Esophagus (tissue), 2 donors: ENCODE measurements at regions not wholly inside any gene's neighbourhood (a gene's known extent, or its start where the extent isn't known, plus 50 kb on each side); places are given as distances from the start of the nearest gene placed in this dataset.

Experiments used
- H3K27ac ChIP-seq, 2 donors: one replicate each; pipeline ENCODE4 v1.5.1; 2013; ENCODE audit warnings: low read depth in 2 of 2, mild to moderate bottlenecking in 2 of 2, inconsistent platforms in 1 of 2, low read length in 1 of 2, moderate library complexity in 1 of 2
- H3K27me3 ChIP-seq, 2 donors: one replicate each; pipeline ENCODE4 v1.6.1; 2013; ENCODE audit warnings: low read length in 2 of 2, control low read depth in 1 of 2, mild to moderate bottlenecking in 1 of 2; ENCODE audit not compliant: insufficient read depth in 2 of 2, control insufficient read depth in 1 of 2
- H3K36me3 ChIP-seq, 2 donors: one replicate each; pipeline ENCODE4 v1.6.1; 2013; ENCODE audit warnings: low read length in 1 of 2; ENCODE audit not compliant: control insufficient read depth in 2 of 2, insufficient read depth in 2 of 2
- H3K4me1 ChIP-seq, 2 donors: one replicate each; pipeline ENCODE4 v1.6.1; 2013; ENCODE audit warnings: low read length in 1 of 2; ENCODE audit not compliant: control insufficient read depth in 2 of 2, insufficient read depth in 2 of 2
- H3K4me3 ChIP-seq, 2 donors: one replicate each; pipeline ENCODE4 v1.5.1; 2013; ENCODE audit warnings: low read length in 2 of 2, mild to moderate bottlenecking in 2 of 2, low read depth in 1 of 2, moderate library complexity in 1 of 2
- H3K9me3 ChIP-seq, 2 donors: one replicate each; pipeline ENCODE4 v1.6.1; 2013; ENCODE audit warnings: mild to moderate bottlenecking in 2 of 2, low read depth in 1 of 2, low read length in 1 of 2, moderate library complexity in 1 of 2; ENCODE audit not compliant: control insufficient read depth in 2 of 2, insufficient read depth in 1 of 2
- WGBS, 2 donors: extraction: QIAGEN DNeasy Blood & Tissue Kit; methylation state at CpG; one replicate each; pipeline ENCODE4 v1.1.7; 2013; 5-methylcytosine and 5-hydroxymethylcytosine counted together
- donor health status: healthy with polysubstance abuse.
- donor health status: Bipolar disorder and iron deficiency.

DNA sequence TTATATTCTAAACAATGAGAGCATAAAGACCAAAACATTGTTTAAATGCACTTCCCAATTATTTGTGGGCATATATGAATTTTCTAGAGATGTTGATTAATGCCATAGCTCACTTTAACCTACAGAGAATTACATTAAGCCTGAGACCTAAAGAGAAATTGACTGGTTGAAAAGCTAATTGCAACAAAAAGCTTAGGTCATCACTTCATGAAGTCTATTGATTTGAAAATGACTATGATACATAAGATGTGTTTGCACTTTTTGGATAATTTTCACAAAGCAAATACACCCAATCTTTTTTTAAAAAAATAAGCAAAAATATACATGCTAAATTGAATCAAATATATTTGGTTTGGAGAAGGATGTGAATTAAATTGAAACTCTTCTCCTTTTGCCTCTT is 532.8 kb upstream of the GOLIM4 start:
- H3K27ac ChIP-seq = no peak overlapping the region
- H3K9me3 ChIP-seq = no peaks in the 10 kb centered on the region
- H3K4me3 ChIP-seq = no peak overlapping the region
- H3K4me1 ChIP-seq = no peaks in the 10 kb centered on the region
- H3K27me3 ChIP-seq = no peaks in the 10 kb centered on the region
- H3K36me3 ChIP-seq = no peaks in the 10 kb centered on the region

DNA sequence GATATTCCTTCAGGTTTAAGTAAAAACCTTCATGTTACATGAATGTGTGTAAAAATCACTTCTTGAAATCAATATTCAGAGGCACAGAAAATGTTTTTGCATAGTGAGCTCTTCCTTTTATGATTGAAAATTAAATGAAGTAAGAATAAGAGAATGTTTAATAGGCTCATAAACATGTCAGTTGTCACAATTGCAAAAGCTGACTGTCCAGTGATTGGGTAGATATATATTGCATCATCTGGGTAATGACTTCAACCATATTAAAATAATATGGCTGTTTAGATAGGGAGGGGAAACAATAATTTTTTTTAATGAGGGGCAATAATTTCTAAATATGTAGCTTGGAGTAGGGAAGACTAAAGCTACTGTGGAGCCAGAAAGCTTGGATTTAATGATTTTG is 529.8 kb upstream of the GOLIM4 start:
- Histone ChIP-seq H3K4me3 (no peak overlapping the region), H3K9me3 (no peaks in the 10 kb centered on the region), H3K4me1 (no peaks in the 10 kb centered on the region), H3K36me3 (no peaks in the 10 kb centered on the region), H3K27ac (no peak overlapping the region), H3K27me3 (no peaks in the 10 kb centered on the region)

DNA sequence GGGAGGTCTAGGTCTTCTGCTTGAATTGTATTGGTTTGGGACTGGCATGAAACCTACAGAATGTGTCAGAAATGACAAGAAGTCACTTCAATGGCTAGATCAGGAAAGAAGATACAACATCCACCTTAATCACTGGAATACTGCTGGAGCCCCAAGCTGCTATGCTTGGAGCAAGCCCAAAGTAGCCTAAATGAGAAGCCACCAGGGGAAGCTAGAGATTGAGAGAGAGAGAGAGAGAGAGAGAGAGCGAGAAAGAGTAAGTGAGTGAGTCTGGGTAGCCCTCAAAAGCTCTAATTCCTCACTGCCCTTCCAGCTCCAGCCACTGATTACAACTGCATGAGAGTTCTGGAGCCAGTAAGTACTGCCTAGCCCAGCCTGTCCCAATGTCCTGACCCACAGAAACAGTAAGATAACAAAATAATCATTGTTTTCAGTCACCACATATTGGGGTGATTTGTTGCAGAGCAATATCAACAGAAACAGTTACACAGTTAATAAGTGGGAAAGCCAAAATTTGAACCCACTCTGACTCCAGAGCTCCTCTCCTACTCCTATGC is 529.2 kb upstream of the GOLIM4 start:
- H3K4me3 ChIP-seq = no peak overlapping the region
- no peaks in the 10 kb centered on the region for H3K9me3 ChIP-seq
- H3K27me3 ChIP-seq = no peaks in the 10 kb centered on the region
- H3K27ac ChIP-seq = no peak overlapping the region
- 82 to 97% methylated on average over 1 of the region's 1 CpG for WGBS, 2 donors
- no peaks in the 10 kb centered on the region for H3K4me1 ChIP-seq
- no peaks in the 10 kb centered on the region for H3K36me3 ChIP-seq

DNA sequence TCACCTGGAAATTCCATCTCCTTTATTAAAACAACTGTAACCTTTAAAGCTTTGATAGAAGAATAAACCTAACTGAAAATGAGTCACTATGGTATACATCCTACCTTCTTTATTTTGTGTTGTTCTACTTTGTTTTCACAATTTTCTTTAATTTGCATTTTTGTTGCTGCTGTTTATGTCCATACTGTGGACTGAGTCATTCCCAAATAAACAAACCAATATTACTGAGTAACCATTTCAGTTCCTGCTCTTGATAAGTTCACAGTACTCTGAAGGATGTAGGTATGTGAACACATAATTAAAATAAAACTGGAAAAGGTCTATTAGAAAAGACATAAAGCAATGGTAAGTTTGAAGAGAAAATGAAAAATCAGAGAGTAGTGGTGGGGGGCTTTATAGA is 528.5 kb upstream of the GOLIM4 start:
- H3K4me1 ChIP-seq = no peaks in the 10 kb centered on the region
- H3K36me3 ChIP-seq = no peaks in the 10 kb centered on the region
- no peak overlapping the region for H3K4me3 ChIP-seq
- H3K9me3 ChIP-seq = no peaks in the 10 kb centered on the region
- H3K27ac ChIP-seq = no peak overlapping the region
- no peaks in the 10 kb centered on the region for H3K27me3 ChIP-seq

DNA sequence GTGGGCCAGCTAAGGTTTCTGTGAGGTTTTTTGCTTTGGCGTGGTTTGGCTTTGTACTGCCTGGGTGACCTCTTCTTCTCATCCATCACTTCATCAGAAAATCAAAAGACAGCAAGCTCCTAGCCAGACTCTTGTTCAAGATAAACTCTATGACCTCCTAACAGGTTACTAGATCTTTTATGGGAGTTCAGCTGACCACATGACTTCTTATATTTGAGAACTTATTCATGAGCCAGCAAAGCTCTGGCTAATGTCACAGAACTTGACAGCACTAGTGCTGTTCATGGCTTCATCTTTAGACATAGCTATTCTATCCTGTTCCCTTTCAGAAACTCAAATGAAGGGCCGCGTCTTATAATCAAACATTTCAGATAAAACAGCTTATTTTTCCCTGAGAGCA is 527.1 kb upstream of the GOLIM4 start:
- no peaks in the 10 kb centered on the region for H3K9me3 ChIP-seq

DNA sequence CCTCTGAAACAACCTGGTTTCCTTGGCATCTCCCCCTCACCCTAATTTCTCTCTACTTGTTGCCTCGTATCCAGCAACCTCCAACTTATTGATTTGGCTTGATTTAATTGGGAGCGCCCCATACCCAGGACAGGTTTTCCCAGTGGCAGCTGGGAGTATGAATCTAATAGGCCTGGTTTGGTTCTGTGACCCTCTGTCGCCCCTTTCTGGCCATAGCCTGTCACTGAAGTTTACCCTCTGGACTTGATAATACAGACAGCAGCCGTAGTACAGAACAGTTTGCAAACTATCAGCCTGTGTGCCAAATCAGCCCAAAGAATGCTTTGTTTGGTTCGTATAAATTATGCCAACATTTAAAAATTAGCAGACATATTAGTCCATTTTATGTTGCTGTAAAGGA is 525.1 kb upstream of the GOLIM4 start:
- no peaks in the 10 kb centered on the region for H3K9me3 ChIP-seq
- H3K4me1 ChIP-seq = no peaks in the 10 kb centered on the region
- 58 to 63% methylated on average over 5 of the region's 5 CpGs for WGBS, 2 donors
- no peak overlapping the region for H3K4me3 ChIP-seq
- H3K27ac ChIP-seq = no peak overlapping the region
- H3K27me3 ChIP-seq = no peaks in the 10 kb centered on the region
- no peaks in the 10 kb centered on the region for H3K36me3 ChIP-seq

More for the DNA sequence above, 527.1 kb upstream of the GOLIM4 start:
- Histone ChIP-seq H3K4me3 (no peak overlapping the region), H3K27me3 (no peaks in the 10 kb centered on the region), H3K36me3 (no peaks in the 10 kb centered on the region), H3K4me1 (no peaks in the 10 kb centered on the region), H3K27ac (no peak overlapping the region)
- 91 to 93% methylated on average over 3 of the region's 3 CpGs for WGBS, 2 donors

DNA sequence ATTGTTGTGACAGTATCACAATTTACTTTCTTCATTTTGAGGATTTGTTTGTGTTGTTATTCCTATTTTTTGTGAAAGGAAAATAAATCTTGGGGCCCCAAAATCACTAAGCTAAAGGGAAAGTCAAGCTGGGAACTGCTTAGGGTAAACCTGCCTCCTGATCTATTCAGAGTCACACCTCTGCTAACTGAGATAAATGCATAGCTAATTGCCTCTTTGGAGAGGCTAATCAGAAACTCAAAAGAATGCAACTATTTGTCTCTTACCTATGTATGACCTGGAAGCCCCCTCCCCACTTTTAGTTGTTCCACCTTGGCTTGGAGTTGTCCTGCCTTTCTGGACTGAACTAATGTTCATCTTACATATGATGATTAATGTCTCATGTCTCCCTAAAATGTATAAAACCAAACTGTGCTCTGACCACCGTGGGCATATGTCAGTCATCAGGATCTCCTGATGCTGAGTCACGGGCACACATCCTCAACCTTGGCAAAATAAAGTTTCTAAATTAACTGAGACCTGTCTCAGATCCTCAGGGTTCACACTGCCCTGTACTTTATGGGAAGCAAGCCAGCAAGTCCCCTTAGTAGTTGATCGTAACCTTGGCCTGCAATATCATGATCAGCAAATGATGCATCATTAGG is 523.2 kb upstream of the GOLIM4 start:
- Histone ChIP-seq H3K36me3 (no peaks in the 10 kb centered on the region), H3K27ac (no peak overlapping the region), H3K27me3 (no peaks in the 10 kb centered on the region), H3K9me3 (no peaks in the 10 kb centered on the region), H3K4me1 (no peaks in the 10 kb centered on the region), H3K4me3 (no peak overlapping the region)
- 73 to 74% methylated on average over 3 of the region's 3 CpGs for WGBS, 2 donors

DNA sequence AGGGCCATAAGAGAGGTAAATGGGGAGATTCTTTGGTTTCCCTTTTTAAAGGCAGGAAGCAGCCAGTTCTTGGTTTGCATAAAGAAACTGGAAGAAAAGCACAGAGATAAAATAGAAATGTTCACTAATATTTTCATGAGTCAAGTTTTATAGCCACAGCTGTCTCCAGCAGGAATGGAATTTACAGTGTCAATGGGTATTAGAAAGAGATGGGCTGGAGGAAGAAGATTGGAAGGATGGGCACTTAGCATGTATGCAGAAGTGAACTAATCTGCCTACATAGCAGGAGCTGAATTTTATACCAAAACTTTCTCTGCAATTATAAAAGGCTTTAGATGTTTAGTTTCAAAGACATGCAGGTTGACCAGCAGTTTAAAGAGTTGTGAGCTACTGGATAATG is 521.9 kb upstream of the GOLIM4 start:
- H3K4me3 ChIP-seq = no peak overlapping the region
- no peaks in the 10 kb centered on the region for H3K4me1 ChIP-seq
- no peak overlapping the region for H3K27ac ChIP-seq
- H3K36me3 ChIP-seq = no peaks in the 10 kb centered on the region
- H3K9me3 ChIP-seq = no peaks in the 10 kb centered on the region
- no peaks in the 10 kb centered on the region for H3K27me3 ChIP-seq

DNA sequence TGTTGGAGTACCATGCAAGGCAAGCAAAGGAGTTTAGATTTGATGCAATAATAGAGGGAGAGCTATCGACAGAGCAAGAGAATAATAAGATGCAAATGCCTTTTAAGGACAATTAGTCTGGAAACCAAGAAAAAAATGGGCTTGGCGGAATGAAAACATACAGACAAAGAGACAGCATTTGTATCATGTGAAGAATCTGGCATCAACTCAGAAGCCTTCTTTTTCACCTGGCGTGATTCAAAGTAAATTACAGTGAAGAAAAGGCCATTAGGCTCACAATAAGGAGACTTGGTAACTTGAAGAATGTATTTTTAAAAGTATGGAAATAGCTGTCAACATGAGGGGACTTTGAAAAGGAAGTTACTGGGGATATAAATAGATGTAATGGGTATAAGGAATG is 521.2 kb upstream of the GOLIM4 start:
- H3K27ac ChIP-seq = no peak overlapping the region
- H3K9me3 ChIP-seq = no peaks in the 10 kb centered on the region
- no peaks in the 10 kb centered on the region for H3K4me1 ChIP-seq
- no peaks in the 10 kb centered on the region for H3K36me3 ChIP-seq
- H3K27me3 ChIP-seq = no peaks in the 10 kb centered on the region
- WGBS, 2 donors = 50 to 62% methylated on average over 3 of the region's 3 CpGs
- H3K4me3 ChIP-seq = no peak overlapping the region

DNA sequence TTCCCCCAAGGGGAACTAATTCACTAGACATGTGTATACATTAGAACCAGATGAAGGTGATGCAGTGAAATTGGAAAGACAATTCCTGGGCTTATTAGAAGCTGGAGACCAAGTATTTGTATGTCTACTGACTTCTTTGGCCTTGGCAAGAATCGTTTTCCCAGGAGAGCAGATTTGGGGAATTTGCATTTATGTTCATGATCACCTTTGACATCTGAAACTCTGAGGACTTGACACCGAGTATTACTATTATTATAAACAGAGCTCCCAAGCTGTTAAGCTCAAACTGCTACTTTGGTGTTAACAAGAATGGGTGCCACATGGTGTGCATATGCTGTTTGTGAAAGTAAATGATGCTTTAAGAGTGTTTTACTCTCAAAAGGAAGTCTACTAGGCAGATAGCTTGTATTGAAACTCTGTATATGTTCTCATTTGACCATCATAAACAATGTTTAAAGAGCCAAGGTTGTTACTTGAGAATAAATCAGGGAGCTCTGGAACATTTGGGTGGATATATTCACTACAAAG is 519.8 kb upstream of the GOLIM4 start:
- no peak overlapping the region for H3K4me3 ChIP-seq
- no peaks in the 10 kb centered on the region for H3K4me1 ChIP-seq
- 39 to 41% methylated on average over 2 of the region's 2 CpGs for WGBS, 2 donors
- H3K27ac ChIP-seq = no peak overlapping the region
- H3K9me3 ChIP-seq = no peaks in the 10 kb centered on the region
- no peaks in the 10 kb centered on the region for H3K27me3 ChIP-seq
- no peaks in the 10 kb centered on the region for H3K36me3 ChIP-seq
